ENCODE measurements at regions not wholly inside any gene's neighbourhood (a gene's known extent, or its start where the extent isn't known, plus 50 kb on each side); places are given as distances from the start of the nearest gene placed in this dataset.
A peak's percentile ranks its signal among the peaks of the same experiment; 100 is the strongest.

DNA sequence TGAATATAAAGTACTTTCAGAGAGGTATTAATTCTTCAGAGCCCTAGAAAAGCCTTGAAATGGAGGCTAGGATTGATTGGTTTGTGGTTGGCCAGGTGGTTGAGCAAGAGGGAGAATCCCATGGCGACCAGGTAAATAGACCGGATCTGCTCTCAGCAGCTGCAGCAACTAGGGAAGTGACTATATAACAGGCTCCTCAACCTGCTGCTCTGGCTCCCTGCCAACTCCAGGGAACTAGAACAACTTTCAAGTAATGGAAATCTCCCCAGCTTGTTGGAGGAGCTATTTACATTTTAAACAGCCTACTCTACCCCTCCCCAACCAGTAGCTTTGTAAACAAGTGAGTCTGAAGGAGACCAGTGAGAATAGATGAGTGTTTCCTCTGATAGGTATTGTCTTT lies 121.8 kb upstream of the CADM2 start:
- DNase-seq = peak in 1 of 58 donors; percentile 1

DNA sequence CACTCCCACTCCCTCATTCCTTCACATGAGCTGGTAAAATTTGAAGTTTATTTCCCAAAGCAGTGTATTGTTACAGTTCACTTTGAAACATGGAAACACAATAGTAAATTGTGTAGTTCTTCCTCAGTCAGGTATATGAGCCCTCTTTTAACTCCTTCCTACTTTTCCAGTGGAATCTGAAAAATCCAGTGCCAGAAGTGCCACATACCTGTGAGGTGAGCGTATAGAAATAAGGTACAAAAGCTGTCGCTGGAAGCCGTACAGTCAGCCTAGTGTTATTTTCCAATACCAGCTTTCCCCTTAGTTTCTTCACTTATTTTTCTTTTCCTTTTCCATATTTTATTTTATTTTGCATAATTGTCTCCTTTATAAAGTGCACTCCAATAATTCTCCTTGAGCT lies 81.7 kb upstream of the CADM2 start:
- DNase-seq = no peak

DNA sequence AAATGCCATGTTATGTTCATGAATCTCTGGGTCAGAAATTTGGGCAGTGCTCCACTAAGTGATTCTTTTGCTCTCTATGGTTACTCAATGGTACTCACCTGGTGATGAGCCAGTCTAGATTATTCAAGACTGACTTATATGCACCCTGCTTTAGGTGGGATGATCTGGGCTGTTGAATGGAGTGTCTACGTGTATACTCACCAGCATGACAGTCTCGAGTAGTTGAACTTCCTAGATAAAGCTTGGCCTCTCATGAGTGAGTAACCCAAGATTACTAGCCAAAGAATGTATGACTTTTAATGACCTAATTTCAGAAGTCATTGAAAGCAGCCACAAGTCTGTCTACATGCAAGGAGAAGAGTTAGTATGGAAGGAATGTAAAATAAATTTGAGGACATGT lies 77.5 kb upstream of the CADM2 start:
- no peak for DNase-seq

DNA sequence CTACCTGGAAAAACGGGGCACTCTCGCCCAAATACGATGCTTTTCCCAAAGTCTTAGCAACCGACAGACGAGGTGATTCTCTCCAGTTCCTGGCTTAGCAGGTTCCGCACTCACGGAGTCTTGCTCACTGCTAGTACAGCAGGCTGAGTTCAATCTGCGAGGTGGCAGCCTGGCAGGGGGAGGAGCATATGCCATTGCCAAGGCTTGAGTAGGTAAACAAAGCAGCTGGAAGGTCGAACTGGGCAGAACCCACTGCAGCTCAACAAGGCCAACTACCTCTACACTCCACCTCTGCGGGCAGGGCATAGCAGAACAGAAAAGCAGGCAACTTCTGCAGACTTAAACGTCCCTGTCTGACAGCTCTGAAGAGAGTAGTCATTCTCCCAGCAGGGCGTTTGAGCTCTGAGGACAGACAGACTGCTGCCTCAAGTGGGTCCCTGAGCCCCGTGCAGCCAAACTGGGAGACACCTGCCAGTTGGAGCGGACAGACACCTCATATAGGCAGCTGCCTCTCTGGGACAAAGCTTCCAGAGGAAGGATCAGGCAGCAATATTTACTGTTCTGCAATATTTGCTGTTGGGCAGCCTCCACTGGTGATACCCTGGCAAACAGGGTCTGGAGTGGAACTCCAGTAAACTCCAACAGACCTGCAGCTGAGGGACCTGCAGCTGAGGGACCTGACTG lies 73.4 kb upstream of the CADM2 start:
- DNase-seq = no peak

DNA sequence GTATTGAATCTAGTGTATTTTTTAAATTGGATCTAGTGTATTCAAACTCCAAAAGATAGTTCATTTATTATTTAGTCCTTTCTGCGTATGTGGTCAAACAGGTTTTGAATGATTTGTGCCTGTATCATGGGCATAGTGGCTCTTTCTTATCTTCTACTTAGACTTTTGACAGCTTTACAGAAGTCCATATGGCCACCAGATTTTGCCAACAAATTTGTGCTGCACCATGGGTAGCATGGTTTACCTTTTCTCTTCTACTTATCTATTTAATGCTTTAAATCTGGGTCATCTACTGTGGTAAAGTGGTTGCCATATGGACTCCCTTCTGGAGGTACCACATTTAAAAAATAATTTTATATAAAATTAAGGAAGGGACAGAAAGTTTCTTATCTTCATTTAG lies 66.9 kb upstream of the CADM2 start:
- peak in 2 of 58 donors; percentile 1 to 3 for DNase-seq

DNA sequence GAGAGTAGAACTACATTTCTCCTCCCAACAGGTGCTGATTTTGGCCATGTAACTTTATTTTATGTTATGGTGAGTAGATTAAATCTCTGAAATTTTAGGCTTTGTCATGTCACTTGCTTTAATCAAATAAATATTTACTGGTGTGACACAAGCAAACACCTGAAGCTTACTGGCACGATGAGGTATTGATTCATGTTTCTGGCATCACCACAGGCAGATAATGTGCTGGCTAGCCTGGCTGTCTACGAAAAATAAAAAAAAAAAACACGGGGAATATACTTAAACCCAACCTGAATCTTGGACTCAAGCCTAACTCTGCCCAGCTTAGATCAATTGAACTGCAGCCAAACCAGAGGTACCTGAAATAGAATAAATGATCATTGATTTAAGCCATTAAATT lies 65.6 kb upstream of the CADM2 start:
- DNase-seq = no peak

DNA sequence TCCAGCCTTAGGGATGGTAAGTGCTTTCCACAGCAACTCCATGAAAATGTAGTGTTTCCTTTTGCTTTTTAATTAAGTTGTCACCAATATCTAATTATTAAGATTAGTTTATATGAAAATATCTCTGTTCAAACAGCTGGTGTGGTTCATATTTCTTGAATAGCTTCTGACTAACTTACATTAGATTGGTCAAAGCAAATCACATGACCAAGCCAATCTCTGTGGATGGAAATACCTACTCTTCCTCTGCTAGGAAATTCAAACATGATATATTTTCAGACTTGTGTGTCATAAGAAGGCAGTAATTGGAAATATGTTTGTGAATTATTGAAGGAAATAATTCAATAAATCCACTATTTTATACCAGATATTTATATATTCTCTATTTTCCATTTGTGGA lies 54.6 kb upstream of the CADM2 start:
- DNase-seq = no peak

DNA sequence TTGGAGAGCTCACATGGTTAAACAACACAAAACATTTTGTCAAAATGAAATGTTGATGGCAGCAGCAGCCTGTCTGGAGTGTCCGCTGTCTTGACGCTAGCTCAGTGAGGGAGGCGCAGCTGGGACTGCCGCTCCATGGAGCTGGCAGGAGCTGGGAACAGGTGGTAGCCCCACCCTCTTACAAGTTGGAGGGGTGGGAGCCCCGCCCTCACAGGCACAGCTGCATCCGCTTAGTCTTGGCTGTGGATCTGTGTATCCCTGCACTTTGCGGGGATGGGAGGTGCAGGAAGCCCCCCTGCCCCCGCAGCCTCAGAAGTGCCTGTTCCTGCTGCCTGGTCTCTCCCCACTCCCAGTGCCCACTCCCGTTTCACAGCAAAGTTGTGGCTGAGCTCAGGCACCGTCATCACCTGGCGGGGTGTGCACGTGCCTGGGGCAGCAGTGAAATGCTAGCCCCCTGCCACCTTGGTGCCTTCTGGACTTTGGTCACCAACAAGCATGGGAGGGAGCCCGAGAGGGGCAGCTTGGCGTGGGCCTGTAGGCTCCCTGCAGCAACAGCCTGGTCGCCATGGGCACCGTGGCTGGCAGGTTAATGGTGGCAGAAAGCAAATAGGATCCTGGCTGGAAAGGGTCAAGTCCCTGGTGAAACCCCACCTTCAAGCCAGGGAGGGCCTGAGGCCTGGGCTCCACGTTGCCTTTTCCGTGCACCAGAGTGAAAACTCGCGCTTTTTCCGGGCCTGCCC lies 53.8 kb upstream of the CADM2 start:
- DNase-seq = peak in 6 of 58 donors; percentile 3 to 49 (median 12)

DNA sequence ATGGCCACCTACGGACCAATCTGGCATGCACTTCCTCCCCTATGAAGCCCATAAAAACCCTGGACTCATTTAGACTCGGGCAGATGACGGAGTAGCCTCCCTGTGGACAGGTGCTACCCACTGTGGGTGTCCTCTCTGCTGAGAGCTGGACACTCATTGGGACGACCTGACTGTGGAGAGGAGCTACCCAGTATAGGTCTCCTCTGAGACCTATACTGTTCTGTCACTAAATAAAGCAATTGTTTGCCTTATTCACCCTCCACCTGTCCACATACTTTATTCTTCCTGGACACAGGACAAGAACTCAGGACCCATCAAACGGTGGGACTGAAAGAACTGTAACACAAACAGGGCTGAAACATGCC lies 53.3 kb upstream of the CADM2 start:
- no peak for DNase-seq

DNA sequence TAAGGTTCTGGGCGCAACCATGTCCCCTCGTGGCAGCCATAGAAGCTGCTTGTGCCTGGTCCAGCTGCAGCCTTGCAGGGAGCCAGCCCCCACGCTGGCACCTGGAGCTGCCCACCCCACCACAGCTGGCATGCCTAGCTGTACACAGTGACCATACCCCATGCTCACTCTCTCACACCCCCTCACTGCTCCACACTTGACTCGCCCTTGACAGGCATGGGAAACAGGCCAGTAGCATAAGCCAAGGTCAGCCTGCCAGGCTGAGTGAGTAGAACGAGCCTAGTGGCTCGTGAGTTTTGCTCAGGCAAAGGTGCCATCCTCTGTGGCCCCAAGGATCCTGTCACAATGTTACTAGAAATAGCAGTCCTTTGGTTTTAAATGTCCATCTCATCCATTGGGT lies 52.7 kb upstream of the CADM2 start:
- DNase-seq = no peak

Data from anterior cingulate cortex (tissue), 58 donors.